Kidney epithelial cell (primary cell): ENCODE measurements at regions not wholly inside any gene's neighbourhood (a gene's known extent, or its start where the extent isn't known, plus 50 kb on each side); places are given as distances from the start of the nearest gene placed in this dataset.

Source experiments
- DNase-seq: peaks from one replicate; pipeline ENCODE4 v3.0.0-alpha.2; 2010; ENCODE audit warnings: low read depth
- H3K27me3 ChIP-seq: 2 replicates; pipeline ENCODE4 v1.6.0; 2011; ENCODE audit warnings: low read length; ENCODE audit not compliant: control insufficient read depth, insufficient read depth
- H3K36me3 ChIP-seq: 2 replicates; pipeline ENCODE4 v1.5.1; 2011; ENCODE audit warnings: low read length; ENCODE audit not compliant: control insufficient read depth, insufficient read depth
- H3K4me3 ChIP-seq: 2 replicates; pipeline ENCODE4 v1.5.1; 2011; ENCODE audit warnings: low read depth, mild to moderate bottlenecking, control low read depth, low read length
- CTCF ChIP-seq: IDR thresholded peaks from 2 replicates; pipeline ENCODE4 v1.5.1; 2011; ENCODE audit warnings: mild to moderate bottlenecking, moderate library complexity, low read length, control low read depth, inconsistent platforms; ENCODE audit not compliant: insufficient read depth, poor library complexity, severe bottlenecking

- peaks cover 3% of the 10 kb centered on the region for H3K27me3 ChIP-seq
- no peaks in the 10 kb centered on the region for H3K36me3 ChIP-seq
- DNase-seq = no peak
- H3K4me3 ChIP-seq = no peak overlapping the region
- no peak for TF ChIP-seq CTCF
These were observed 51.4 kb upstream of the IGF1R start for GRCh38 chr15:98596885-98597392.

- peaks cover 3% of the 10 kb centered on the region for H3K27me3 ChIP-seq
- no peak overlapping the region for H3K4me3 ChIP-seq
- no peaks in the 10 kb centered on the region for H3K36me3 ChIP-seq
- DNase-seq = no peak
- no peak for TF ChIP-seq CTCF
These were observed 50.7 kb upstream of the IGF1R start for GRCh38 chr15:98597666-98598065.
